DND-41 (cell line): ENCODE measurements at regions not wholly inside any gene's neighbourhood (a gene's known extent, or its start where the extent isn't known, plus 50 kb on each side); places are given as distances from the start of the nearest gene placed in this dataset.

ENCODE experiments used
- ATAC-seq: fragments of 200-7000 bp; cut with Tn5 transposase; 3 replicates; pipeline ENCODE4 v1.9.1; 2021; ENCODE audit warnings: low read depth; ENCODE audit not compliant: insufficient read depth
- DNase-seq: peaks from one replicate; pipeline ENCODE4 v3.0.0-alpha.2; 2020
- H2AFZ ChIP-seq: 2 replicates; pipeline ENCODE4 v1.6.0; 2012; ENCODE audit warnings: low read depth, low read length
- H3K27ac ChIP-seq: 2 replicates; pipeline ENCODE4 v1.5.1; 2012; ENCODE audit warnings: low read length, inconsistent platforms
- H3K27me3 ChIP-seq: fragments of 200-600 bp; sonication (generic); 2 replicates; pipeline ENCODE4 v1.6.0; 2012; ENCODE audit warnings: low read length, mild to moderate bottlenecking, inconsistent platforms; ENCODE audit not compliant: insufficient read depth, poor library complexity
- H3K36me3 ChIP-seq: 2 replicates; pipeline ENCODE4 v1.5.1; 2012; ENCODE audit warnings: low read length, inconsistent platforms; ENCODE audit not compliant: insufficient read depth
- H3K4me1 ChIP-seq: 2 replicates; pipeline ENCODE4 v1.5.1; 2012; ENCODE audit warnings: mild to moderate bottlenecking, low read length; ENCODE audit not compliant: insufficient read depth
- H3K4me2 ChIP-seq: 2 replicates; pipeline ENCODE4 v1.6.0; 2012; ENCODE audit warnings: mild to moderate bottlenecking, moderate library complexity, low read length, inconsistent platforms; ENCODE audit not compliant: insufficient read depth
- H3K4me3 ChIP-seq, 2 experiments: fragments of 200-600 bp in 1 of 2; shearing (Covaris generic) in 1 of 2; 2 replicates each; pipeline ENCODE4 v1.5.1; 2012 to 2016; ENCODE audit warnings: inconsistent platforms in 2 of 2, low read length in 2 of 2, mild to moderate bottlenecking in 2 of 2, low read depth in 1 of 2, moderate library complexity in 1 of 2
- H3K79me2 ChIP-seq: 2 replicates; pipeline ENCODE4 v1.6.0; 2012; ENCODE audit warnings: low read length, inconsistent platforms; ENCODE audit not compliant: insufficient read depth
- H3K9ac ChIP-seq: 2 replicates; pipeline ENCODE4 v1.6.0; 2012; ENCODE audit warnings: low read depth, mild to moderate bottlenecking, inconsistent platforms, low read length, moderate library complexity
- H3K9me3 ChIP-seq: 2 replicates; pipeline ENCODE4 v1.5.1; 2012; ENCODE audit warnings: low read length, moderate library complexity, mild to moderate bottlenecking, inconsistent platforms; ENCODE audit not compliant: insufficient read depth, severe bottlenecking
- H4K20me1 ChIP-seq: 2 replicates; pipeline ENCODE4 v1.6.0; 2012; ENCODE audit warnings: low read length; ENCODE audit not compliant: insufficient read depth
- EZH2 ChIP-seq: IDR thresholded peaks from 3 replicates; pipeline ENCODE4 v1.6.1; 2012; ENCODE audit warnings: borderline replicate concordance, low read depth, mild to moderate bottlenecking, moderate library complexity, low read length, inconsistent platforms; ENCODE audit not compliant: severe bottlenecking
- TF ChIP-seq, protein P1 (sequence below): IDR thresholded peaks from 2 replicates; pipeline ENCODE4 v1.5.1; 2012; ENCODE audit warnings: borderline replicate concordance, low read length, moderate library complexity, mild to moderate bottlenecking; ENCODE audit not compliant: poor library complexity, severe bottlenecking; ENCODE audit errors: extremely low read depth

DNA sequence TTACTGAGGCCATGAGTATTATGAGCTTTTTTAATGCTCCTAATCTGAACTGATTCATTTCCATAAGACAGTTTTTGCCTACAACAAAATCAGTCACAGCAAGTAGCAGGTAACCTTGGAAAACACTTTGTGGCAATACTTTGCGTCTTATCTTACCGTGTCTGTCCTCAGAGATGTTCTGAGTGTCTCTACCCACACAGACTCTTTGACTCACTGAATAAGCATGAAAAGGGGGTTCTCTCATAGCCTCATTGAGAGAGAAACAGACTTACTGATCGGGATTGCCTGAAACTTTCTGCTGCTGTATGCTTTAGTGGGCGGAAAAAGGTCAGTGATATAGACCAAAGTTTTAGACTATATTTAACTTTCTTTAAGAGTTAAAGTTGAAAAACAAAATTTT is 92.6 kb downstream of the MYL12B start:
- Histone ChIP-seq H3K4me3 (no peak overlapping the region), H3K27me3 (no peaks in the 10 kb centered on the region), H3K9ac (no peak overlapping the region), H2AFZ (no peak overlapping the region), H3K9me3 (no peaks in the 10 kb centered on the region), H3K4me2 (no peak overlapping the region), H3K27ac (no peak overlapping the region), H3K4me1 (no peaks in the 10 kb centered on the region), H4K20me1 (no peaks in the 10 kb centered on the region), H3K36me3 (no peaks in the 10 kb centered on the region), H3K79me2 (no peaks in the 10 kb centered on the region)
- TF ChIP-seq, protein P1, sequence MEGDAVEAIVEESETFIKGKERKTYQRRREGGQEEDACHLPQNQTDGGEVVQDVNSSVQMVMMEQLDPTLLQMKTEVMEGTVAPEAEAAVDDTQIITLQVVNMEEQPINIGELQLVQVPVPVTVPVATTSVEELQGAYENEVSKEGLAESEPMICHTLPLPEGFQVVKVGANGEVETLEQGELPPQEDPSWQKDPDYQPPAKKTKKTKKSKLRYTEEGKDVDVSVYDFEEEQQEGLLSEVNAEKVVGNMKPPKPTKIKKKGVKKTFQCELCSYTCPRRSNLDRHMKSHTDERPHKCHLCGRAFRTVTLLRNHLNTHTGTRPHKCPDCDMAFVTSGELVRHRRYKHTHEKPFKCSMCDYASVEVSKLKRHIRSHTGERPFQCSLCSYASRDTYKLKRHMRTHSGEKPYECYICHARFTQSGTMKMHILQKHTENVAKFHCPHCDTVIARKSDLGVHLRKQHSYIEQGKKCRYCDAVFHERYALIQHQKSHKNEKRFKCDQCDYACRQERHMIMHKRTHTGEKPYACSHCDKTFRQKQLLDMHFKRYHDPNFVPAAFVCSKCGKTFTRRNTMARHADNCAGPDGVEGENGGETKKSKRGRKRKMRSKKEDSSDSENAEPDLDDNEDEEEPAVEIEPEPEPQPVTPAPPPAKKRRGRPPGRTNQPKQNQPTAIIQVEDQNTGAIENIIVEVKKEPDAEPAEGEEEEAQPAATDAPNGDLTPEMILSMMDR: no peak
- TF ChIP-seq EZH2: no peak
- DNase-seq: no peak
- ATAC-seq: no peak

DNA sequence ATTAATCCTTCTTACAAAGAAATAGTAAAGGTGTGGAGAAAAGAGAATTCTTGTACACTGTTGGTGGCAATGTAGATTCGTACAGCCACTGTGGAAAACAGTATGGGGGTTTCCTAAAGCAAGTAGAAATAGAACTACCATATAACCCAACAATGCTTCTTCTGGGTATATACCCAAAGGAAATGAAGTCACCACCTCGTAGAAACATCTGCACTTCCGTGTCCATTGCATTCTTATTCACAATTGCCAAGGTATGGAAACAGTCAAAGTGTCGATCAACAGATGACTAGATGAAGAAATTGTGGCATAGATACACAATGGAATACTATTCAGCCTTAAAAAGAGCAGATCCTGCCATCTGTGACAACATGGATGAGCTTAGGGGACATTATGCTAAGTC is 93.4 kb upstream of the TGIF1 start:
- no peaks in the 10 kb centered on the region for H3K4me1 ChIP-seq
- no peaks in the 10 kb centered on the region for H3K36me3 ChIP-seq
- H3K9me3 ChIP-seq: no peaks in the 10 kb centered on the region
- no peaks in the 10 kb centered on the region for H3K79me2 ChIP-seq
- TF ChIP-seq, protein P1: no peak
- no peak for TF ChIP-seq EZH2
- H3K9ac ChIP-seq: no peak overlapping the region
- H4K20me1 ChIP-seq: no peaks in the 10 kb centered on the region
- H3K4me3 ChIP-seq: no peak overlapping the region
- H3K4me2 ChIP-seq: no peak overlapping the region
- no peak for DNase-seq
- no peak for ATAC-seq
- H3K27me3 ChIP-seq: no peaks in the 10 kb centered on the region
- no peak overlapping the region for H2AFZ ChIP-seq
- no peak overlapping the region for H3K27ac ChIP-seq

DNA sequence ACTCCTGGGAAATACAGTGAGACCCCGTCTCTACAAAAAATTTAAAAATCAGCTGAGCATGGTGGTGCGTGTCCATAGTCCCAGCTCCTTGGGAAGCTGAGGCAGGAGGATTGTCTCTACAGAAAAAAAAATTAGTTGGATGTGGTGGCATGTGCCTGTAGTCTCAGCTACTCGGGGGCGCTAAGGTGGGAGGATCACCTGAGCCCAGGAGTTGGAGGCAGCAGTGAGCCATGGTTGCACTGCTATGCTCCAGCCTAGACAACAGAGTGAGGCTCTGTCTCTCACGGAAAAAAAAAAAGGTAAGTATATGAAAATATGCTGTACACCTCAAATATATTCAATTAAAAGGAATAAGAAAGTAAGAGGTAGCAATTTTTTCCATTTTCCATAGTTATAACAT is 92.5 kb upstream of the TGIF1 start:
- DNase-seq: no peak
- Histone ChIP-seq H4K20me1 (no peaks in the 10 kb centered on the region), H3K4me2 (no peak overlapping the region), H3K9me3 (no peaks in the 10 kb centered on the region), H3K4me1 (no peaks in the 10 kb centered on the region), H3K27ac (no peak overlapping the region), H3K79me2 (no peaks in the 10 kb centered on the region), H2AFZ (no peak overlapping the region), H3K36me3 (no peaks in the 10 kb centered on the region), H3K4me3 (no peak overlapping the region), H3K9ac (no peak overlapping the region), H3K27me3 (no peaks in the 10 kb centered on the region)
- no peak for ATAC-seq
- no peak for TF ChIP-seq EZH2
- TF ChIP-seq, protein P1: no peak

DNA sequence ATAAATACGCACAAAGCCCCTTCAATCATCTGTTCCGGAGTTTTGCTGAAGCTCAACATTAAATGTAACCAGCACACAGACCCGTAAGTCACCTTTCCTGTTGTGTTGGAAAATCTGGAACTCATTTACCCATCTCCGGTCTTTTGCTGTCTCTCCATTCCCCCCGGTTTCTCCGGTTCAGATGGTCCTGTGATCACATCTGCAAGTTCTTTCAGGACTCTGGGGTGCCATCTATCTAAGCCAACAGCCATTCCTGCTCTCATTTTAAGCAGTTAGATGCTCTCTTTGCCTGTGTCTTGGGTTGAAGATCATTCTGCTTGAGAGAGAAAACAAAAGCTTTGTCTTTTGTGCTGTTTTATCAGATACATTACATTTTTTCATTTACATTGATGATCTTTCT is 91.7 kb upstream of the TGIF1 start:
- Histone ChIP-seq H3K4me3 (no peak overlapping the region), H3K27me3 (no peaks in the 10 kb centered on the region), H3K4me1 (no peaks in the 10 kb centered on the region), H3K9ac (no peak overlapping the region), H2AFZ (no peak overlapping the region), H3K79me2 (no peaks in the 10 kb centered on the region), H3K27ac (no peak overlapping the region), H3K36me3 (no peaks in the 10 kb centered on the region), H3K4me2 (no peak overlapping the region), H3K9me3 (no peaks in the 10 kb centered on the region), H4K20me1 (no peaks in the 10 kb centered on the region)
- DNase-seq: no peak
- no peak for TF ChIP-seq EZH2
- TF ChIP-seq, protein P1: no peak
- ATAC-seq: no peak
